ENCODE measurements at regions not wholly inside any gene's neighbourhood (a gene's known extent, or its start where the extent isn't known, plus 50 kb on each side); places are given as distances from the start of the nearest gene placed in this dataset.

GRCh38 chr4:115334736-115335411 is 221.5 kb upstream of the NDST4 start:
- TF ChIP-seq CTCF (IDR thresholded peaks at IDR 0.05) (no peak), POLR2AphosphoS5 (IDR thresholded peaks at IDR 0.05) (no peak), POLR2A (IDR thresholded peaks at IDR 0.05) (no peak), EP300 (IDR thresholded peaks at IDR 0.05) (no peak)

Data from suprapubic skin (tissue), 4 donors.